WI38 (cell line): ENCODE measurements at regions not wholly inside any gene's neighbourhood (a gene's known extent, or its start where the extent isn't known, plus 50 kb on each side); places are given as distances from the start of the nearest gene placed in this dataset.

Source experiments
- H3K4me3 ChIP-seq: 2 replicates; pipeline ENCODE4 v1.5.1; 2011; ENCODE audit warnings: low read depth, mild to moderate bottlenecking, control low read depth, low read length
- TF ChIP-seq, protein P1 (sequence below): IDR thresholded peaks from 2 replicates; pipeline ENCODE4 v1.5.1; 2012; ENCODE audit warnings: low read depth, mild to moderate bottlenecking, control low read depth, low read length

DNA sequence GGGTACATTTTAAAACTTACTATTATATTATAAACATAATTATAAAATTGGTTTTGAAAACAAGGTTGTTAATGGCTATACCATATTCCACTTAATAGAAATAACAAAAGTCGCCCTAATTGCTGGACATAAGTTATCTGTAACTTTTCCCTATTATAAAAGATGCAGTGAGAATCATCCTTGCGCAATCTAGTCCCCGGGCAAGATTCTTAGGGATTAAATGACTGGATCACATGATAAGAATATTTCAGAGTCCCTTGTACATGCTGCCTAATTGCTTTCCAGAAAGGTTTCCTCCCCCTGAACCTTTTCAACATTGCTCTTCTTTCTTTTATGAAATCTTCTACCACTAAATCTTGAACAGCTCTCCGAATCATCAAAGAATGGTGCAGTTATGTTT, 479.8 kb upstream of the MKI67 start:
- no peak overlapping the region for H3K4me3 ChIP-seq
- TF ChIP-seq, protein P1, sequence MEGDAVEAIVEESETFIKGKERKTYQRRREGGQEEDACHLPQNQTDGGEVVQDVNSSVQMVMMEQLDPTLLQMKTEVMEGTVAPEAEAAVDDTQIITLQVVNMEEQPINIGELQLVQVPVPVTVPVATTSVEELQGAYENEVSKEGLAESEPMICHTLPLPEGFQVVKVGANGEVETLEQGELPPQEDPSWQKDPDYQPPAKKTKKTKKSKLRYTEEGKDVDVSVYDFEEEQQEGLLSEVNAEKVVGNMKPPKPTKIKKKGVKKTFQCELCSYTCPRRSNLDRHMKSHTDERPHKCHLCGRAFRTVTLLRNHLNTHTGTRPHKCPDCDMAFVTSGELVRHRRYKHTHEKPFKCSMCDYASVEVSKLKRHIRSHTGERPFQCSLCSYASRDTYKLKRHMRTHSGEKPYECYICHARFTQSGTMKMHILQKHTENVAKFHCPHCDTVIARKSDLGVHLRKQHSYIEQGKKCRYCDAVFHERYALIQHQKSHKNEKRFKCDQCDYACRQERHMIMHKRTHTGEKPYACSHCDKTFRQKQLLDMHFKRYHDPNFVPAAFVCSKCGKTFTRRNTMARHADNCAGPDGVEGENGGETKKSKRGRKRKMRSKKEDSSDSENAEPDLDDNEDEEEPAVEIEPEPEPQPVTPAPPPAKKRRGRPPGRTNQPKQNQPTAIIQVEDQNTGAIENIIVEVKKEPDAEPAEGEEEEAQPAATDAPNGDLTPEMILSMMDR, result no peak

DNA sequence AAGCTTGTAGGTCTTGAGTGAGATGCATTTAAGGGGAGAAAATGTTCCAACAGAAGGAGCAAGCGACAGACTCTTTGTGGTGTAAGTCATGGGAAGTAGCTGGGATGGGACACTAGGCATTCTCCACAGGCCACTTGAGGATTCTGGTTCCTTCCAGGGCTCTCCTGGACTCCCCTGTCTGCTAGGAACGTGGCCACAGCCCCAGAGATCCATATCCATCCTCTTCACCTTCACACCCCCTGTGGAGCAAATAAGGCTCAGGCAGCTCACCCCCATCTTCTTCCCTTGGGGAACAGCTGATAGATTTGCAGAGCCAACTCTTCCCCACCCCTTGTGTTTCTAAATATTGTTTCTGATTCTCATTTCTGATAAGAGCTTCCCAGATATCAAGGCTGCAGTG, 482.6 kb upstream of the MKI67 start:
- no peak overlapping the region for H3K4me3 ChIP-seq
- TF ChIP-seq, protein P1, result no peak

- H3K4me3 ChIP-seq, result no peak overlapping the region
- TF ChIP-seq, protein P1, result no peak
Measured at GRCh38 chr10:128609460-128609859, 483.2 kb upstream of the MKI67 start.

- H3K4me3 ChIP-seq, result no peak overlapping the region
- TF ChIP-seq, protein P1, result no peak
Measured at GRCh38 chr10:128610113-128610512, 483.9 kb upstream of the MKI67 start.

- TF ChIP-seq, protein P1, result no peak
- no peak overlapping the region for H3K4me3 ChIP-seq
Measured at GRCh38 chr10:128612195-128612594, 486.0 kb upstream of the MKI67 start.

DNA sequence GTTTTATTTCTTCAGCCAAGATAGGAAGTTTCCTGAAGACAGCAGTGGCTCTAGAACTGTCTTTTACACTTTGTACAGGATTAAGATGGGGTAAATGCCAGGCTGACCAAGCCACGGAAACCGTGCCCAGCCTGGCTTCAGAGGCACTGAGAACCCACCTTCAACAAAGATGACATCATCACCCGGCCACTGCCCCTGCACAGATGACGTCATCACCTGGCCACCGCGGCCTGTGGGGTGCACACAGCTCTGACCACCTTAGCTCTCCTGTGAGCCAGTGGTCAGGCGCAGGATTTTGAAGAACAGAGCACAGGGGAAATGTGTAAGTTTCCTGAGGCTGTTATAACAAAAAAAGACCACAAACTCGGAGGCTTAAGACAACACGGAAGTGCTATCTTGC, 486.4 kb upstream of the MKI67 start:
- TF ChIP-seq, protein P1, result no peak
- no peak overlapping the region for H3K4me3 ChIP-seq

- TF ChIP-seq, protein P1, result no peak
- no peak overlapping the region for H3K4me3 ChIP-seq
Measured at GRCh38 chr10:128614016-128614605, 487.9 kb upstream of the MKI67 start.
